Inflammatory macrophage treated with lipopolysaccharide for 1 hour (primary cell): ENCODE measurements at regions not wholly inside any gene's neighbourhood (a gene's known extent, or its start where the extent isn't known, plus 50 kb on each side); places are given as distances from the start of the nearest gene placed in this dataset.
"Not testable (repeated sequence)": the region's sequence is repeated elsewhere in the genome, so short reads cannot be mapped to it uniquely, and the experiment has no call there.

Source experiments
- DNase-seq, 2 donors: peaks; one replicate each; pipeline ENCODE4 v3.0.0-alpha.2; 2020 to 2022

- no peak for DNase-seq
Measured at GRCh38 chr2:89834306-89834705, 1142.8 kb downstream of the RPIA start.

- not testable (repeated sequence) for DNase-seq
Measured at GRCh38 chr2:89836326-89836725, 1144.9 kb downstream of the RPIA start.

GRCh38 chr2:89837962-89838625, 1146.6 kb downstream of the RPIA start:
- no peak for DNase-seq

DNA sequence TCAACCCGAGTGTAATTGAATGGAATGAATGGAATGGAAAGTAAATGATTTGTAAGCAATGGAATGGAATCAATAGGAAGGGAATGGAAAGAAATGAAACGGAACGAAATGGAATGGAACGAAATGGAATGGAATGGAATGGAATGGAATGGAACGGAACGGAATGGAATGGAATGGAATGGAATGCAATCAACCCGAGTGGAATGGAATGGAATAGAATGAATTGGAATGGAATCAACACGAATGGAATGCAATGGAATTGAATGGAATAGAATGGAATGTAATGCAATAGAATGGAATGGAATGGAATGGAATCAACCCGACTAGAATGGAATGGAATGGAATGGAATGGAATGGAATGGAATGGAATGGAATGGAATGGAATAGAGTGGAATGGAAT, 1148.7 kb downstream of the RPIA start:
- not testable (repeated sequence) for DNase-seq

GRCh38 chr2:89840781-89841475, 1149.5 kb downstream of the RPIA start:
- DNase-seq, result not testable (repeated sequence)

- DNase-seq, result no peak
Measured at GRCh38 chr2:89841476-89841840, 1150.0 kb downstream of the RPIA start.

GRCh38 chr2:89842180-89842908, 1150.9 kb downstream of the RPIA start:
- no peak for DNase-seq

DNA sequence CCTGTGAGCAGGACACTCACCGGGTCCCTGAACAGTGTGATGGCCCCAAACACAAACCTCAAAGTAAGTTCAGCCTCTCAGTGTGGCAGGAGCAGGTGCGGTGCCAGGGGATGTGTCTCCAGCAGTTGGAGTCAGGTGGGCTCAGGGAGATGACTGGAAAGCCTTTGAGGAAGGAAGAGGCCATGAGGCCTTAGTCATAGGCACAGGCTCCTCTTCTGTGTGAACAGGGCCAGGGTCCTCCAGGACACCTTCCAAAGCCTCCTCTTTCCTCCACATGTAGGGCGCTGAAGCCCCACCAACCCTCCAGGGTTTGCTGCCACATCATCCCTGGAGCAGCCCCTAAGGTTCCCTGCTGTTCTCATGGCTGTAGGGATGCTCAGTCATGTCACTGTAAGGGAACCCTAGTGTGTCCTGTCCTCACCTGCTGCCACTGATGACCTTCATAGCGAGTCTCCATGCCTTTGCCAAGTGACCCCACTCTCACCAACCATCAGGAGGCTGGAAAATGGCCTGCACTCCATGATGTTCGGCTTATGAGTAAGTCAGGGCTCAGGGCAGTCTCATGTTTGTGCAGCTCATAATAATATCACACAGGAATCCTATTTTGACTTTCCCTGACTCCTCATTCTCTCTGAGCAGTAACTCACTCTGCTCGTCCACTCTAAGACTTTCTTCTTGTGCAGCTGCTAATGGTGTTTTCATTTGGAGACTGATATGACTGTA, 1152.9 kb downstream of the RPIA start:
- DNase-seq, result no peak

- no peak for DNase-seq
Measured at GRCh38 chr2:89845532-89845931, 1154.1 kb downstream of the RPIA start.

DNA sequence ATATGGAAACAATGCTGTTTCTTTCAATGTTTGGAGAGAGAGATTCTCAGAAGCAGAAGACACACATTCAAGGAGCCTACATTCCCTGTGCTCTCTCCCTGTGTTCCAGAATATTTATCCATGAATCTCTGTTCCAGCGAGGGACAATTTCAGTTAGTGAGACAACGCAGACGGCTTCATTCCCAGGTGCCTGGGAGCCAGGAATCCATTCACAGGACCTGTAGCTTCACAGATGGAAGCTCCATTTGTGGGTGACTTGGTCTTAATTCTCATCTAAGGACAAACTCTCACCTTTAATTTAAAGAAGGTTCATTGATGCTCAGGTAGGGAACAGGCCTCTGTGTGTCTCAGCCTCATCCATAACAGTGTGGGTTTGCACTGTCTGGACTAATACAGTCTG, 1156.6 kb downstream of the RPIA start:
- no peak for DNase-seq

DNA sequence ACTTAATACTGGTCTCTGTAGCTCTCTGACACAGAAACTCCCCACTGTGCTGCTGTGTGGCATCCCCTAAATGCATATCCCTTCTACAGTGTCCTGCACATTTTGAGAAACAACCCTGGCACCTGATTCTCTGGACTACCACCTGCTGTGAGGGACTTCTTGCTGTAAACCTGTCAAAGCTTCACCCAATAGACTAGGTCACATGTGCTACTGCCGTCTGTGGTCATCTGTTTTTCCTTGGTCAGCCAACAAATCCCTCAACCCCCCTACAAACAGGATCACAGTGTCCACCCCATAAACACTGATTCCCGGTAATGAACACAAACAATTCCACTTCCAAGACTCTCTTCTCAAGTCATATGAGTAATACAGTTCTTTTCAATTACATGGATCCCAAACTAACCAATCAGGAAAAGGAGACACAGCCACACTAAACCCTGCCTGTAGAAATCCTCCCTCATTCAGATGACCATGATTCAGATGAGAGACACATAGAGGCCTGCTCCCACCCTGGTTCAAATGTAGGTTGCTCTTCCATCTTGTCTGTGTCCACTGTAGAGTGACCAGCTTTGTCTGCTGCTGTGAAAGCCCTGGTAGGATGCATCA, 1157.4 kb downstream of the RPIA start:
- DNase-seq, result no peak

DNA sequence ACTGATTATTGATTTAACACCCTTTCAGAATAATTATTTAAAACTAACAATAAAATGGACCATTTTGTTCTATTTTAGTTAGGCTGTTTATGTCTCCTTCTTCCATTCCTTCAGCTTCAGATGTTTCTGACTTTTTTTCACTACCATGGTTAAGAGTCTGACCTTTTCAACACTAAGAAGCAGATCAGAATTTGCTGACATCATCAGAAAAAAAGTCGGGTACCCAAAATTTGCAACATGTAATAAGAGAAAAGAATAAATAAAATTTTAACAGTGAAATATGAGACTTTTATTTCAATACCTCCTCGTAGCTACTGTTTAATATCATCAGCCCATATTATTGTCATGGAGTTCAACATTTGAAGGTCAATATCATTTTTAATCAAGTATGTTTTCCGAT, 1158.3 kb downstream of the RPIA start:
- DNase-seq, result no peak

GRCh38 chr2:89850481-89850880, 1159.0 kb downstream of the RPIA start:
- no peak for DNase-seq

- DNase-seq, result no peak
Measured at GRCh38 chr2:89850881-89851582, 1159.6 kb downstream of the RPIA start.

- no peak for DNase-seq
Measured at GRCh38 chr2:89851583-89851905, 1160.1 kb downstream of the RPIA start.

DNA sequence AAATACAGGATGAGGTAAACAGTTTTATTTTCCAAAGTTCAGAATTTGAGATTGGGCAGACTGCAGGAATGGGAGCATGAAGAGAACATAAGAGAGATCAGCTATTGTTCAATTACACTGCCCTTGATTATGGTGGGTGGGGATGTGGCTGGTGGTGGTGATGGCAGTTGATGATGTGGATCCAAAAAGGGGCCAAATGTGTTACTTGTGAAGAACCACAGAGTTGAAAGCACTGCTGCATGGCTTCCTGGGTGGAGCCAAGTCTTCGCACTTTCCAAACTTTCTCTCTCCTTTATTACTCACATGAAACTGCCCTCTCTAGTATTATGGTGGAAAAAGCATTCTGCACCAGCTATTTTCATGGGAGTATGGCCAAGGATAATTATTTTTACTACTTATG, 1162.0 kb downstream of the RPIA start:
- not testable (repeated sequence) for DNase-seq

DNA sequence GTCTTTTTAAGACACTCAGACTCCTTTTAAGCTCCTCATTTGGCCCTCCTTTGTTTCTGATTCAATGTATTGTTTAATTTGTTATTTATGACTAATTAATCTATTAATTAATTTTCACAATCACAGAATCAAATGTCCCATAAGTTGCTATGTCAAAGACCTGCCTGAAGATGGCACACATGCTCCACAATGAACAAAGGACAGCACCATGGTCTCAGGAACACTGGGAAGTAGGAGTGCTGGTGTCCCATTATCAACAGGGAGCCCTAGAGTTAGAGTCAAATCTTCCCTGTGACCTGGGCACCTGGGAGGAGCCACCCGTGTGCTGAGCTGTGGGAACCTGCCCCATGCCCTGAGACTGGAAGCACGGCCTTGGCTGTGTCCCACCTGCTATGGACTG, 1164.3 kb downstream of the RPIA start:
- not testable (repeated sequence) for DNase-seq

GRCh38 chr2:89856305-89856704, 1164.8 kb downstream of the RPIA start:
- DNase-seq, result not testable (repeated sequence)

DNA sequence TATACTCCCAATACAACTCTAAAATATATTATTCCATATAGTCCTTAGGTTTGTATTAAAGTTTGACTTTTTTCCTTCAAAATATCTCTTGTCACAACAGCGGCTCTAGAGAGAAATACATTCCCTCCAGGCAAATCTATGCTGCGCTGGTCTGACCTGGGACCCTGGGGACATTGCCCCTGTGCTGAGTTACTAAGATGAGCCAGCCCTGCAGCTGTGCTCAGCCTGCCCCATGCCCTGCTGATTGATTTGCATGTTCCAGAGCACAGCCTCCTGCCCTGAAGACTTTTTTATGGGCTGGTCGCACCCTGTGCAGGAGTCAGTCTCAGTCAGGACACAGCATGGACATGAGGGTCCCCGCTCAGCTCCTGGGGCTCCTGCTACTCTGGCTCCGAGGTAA, 1170.7 kb downstream of the RPIA start:
- not testable (repeated sequence) for DNase-seq

GRCh38 chr2:89863209-89863608, 1171.7 kb downstream of the RPIA start:
- DNase-seq, result not testable (repeated sequence)

GRCh38 chr2:89874810-89875595, 1183.5 kb downstream of the RPIA start:
- not testable (repeated sequence) for DNase-seq

DNA sequence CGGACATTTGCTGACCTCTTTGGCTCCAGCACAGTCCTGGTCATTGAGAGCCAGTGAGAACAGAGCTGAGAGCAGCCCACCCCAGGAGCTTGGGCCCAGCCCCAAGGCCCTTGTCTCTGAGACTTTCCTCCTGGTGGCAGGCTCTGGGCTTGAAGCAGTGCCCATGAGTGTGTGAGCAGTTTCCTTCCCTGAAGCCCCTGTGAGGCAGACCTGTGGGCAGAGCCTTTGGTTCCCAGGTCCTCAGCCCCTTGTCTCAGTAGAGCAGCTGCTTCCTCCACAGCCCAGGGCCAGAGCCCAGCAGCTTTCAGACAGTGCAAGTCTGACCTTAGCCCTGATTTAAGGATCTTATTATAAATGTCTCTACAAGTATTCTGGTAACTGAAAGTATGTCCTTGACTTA, 1185.0 kb downstream of the RPIA start:
- not testable (repeated sequence) for DNase-seq
